A549 (cell line): ENCODE measurements at regions not wholly inside any gene's neighbourhood (a gene's known extent, or its start where the extent isn't known, plus 50 kb on each side); places are given as distances from the start of the nearest gene placed in this dataset.

Source experiments
- CTCF ChIP-seq: fragments of >200 bp; sonication (Bioruptor Twin); formaldehyde crosslinking; IDR thresholded peaks from 3 replicates; pipeline ENCODE4 v1.5.1; 2016
- HDAC2 ChIP-seq: fragments of 200-600 bp; sonication (generic); IDR thresholded peaks from 2 replicates; pipeline ENCODE4 v1.6.1; 2016
- HES2 ChIP-seq: fragments of >200 bp; sonication (Bioruptor Twin); formaldehyde crosslinking; IDR thresholded peaks from 2 replicates; pipeline ENCODE4 v1.6.1; 2016
- JUN ChIP-seq, 2 experiments: fragments of >200 bp; sonication (Bioruptor Twin); formaldehyde crosslinking; IDR thresholded peaks; 2 replicates in 1 of 2; 3 replicates in 1 of 2; pipeline ENCODE4 v1.6.1; 2016 to 2017
- JUNB ChIP-seq: fragments of >200 bp; sonication (Bioruptor Twin); formaldehyde crosslinking; IDR thresholded peaks from 2 replicates; pipeline ENCODE4 v1.6.1; 2016
- KDM5A ChIP-seq: fragments of 200-600 bp; sonication (generic); IDR thresholded peaks from 2 replicates; pipeline ENCODE4 v1.6.1; 2016; ENCODE audit warnings: antibody characterized with exemption, mild to moderate bottlenecking
- POLR2A ChIP-seq: IDR thresholded peaks from 2 replicates; pipeline ENCODE4 v1.6.1; 2012; ENCODE audit warnings: mild to moderate bottlenecking, low read length
- RARB ChIP-seq: fragments of 250-450 bp; sonication (Bioruptor Pico); IDR thresholded peaks from 2 replicates; pipeline ENCODE4 v1.8.0; 2021; ENCODE audit warnings: mild to moderate bottlenecking, moderate library complexity
- RNF2 ChIP-seq: fragments of 200-600 bp; sonication (generic); IDR thresholded peaks from 2 replicates; pipeline ENCODE4 v1.6.1; 2016; ENCODE audit warnings: low read depth, mild to moderate bottlenecking, antibody characterized with exemption, moderate library complexity, borderline replicate concordance

GRCh38 chr10:6894405-6894804 is 314.3 kb upstream of the PRKCQ start:
- TF ChIP-seq HES2 (no peak), CTCF (no peak), KDM5A (no peak), RARB (CRISPR knock-in tag) (no peak), RNF2 (no peak), POLR2A (no peak), HDAC2 (no peak), JUNB (no peak), JUN (IDR thresholded peaks at IDR 0.05) (no peak)
